ENCODE measurements at regions not wholly inside any gene's neighbourhood (a gene's known extent, or its start where the extent isn't known, plus 50 kb on each side); places are given as distances from the start of the nearest gene placed in this dataset.

- H3K9me3 Mint-ChIP-seq: no peaks in the 10 kb centered on the region
- H3K36me3 Mint-ChIP-seq (ENCODE audit: low read depth): no peaks in the 10 kb centered on the region
- H3K4me1 Mint-ChIP-seq: no peaks in the 10 kb centered on the region
- no peak for TF ChIP-seq CTCF (IDR thresholded peaks at IDR 0.05; ENCODE audit: unreplicated experiment in 3 of 3)
- no peaks in the 10 kb centered on the region for H3K27me3 Mint-ChIP-seq (ENCODE audit: low read depth)
- no peak overlapping the region for H3K27ac Mint-ChIP-seq
- H3K4me3 Mint-ChIP-seq: no peak overlapping the region
Observed at GRCh38 chr6:9711365-9711764, 703.5 kb downstream of the TFAP2A start.

- Mint-ChIP-seq H3K4me1 (no peaks in the 10 kb centered on the region), H3K9me3 (no peaks in the 10 kb centered on the region), H3K27ac (no peak overlapping the region), H3K4me3 (no peak overlapping the region), H3K27me3 (ENCODE audit: low read depth) (no peaks in the 10 kb centered on the region), H3K36me3 (ENCODE audit: low read depth) (no peaks in the 10 kb centered on the region)
- no peak for TF ChIP-seq CTCF (IDR thresholded peaks at IDR 0.05; ENCODE audit: unreplicated experiment in 3 of 3)
Observed at GRCh38 chr6:9710574-9710973, 704.3 kb downstream of the TFAP2A start.

GRCh38 chr6:9708600-9708999, 706.3 kb downstream of the TFAP2A start:
- no peak overlapping the region for H3K27ac Mint-ChIP-seq
- H3K36me3 Mint-ChIP-seq (ENCODE audit: low read depth): no peaks in the 10 kb centered on the region
- TF ChIP-seq CTCF (IDR thresholded peaks at IDR 0.05; ENCODE audit: unreplicated experiment in 3 of 3): no peak
- no peaks in the 10 kb centered on the region for H3K27me3 Mint-ChIP-seq (ENCODE audit: low read depth)
- H3K4me1 Mint-ChIP-seq: no peaks in the 10 kb centered on the region
- no peak overlapping the region for H3K4me3 Mint-ChIP-seq
- no peaks in the 10 kb centered on the region for H3K9me3 Mint-ChIP-seq

- H3K4me1 Mint-ChIP-seq: no peaks in the 10 kb centered on the region
- no peak for TF ChIP-seq CTCF (IDR thresholded peaks at IDR 0.05; ENCODE audit: unreplicated experiment in 3 of 3)
- no peak overlapping the region for H3K4me3 Mint-ChIP-seq
- H3K36me3 Mint-ChIP-seq (ENCODE audit: low read depth): no peaks in the 10 kb centered on the region
- peak overlapping the region in 1 of 3 experiments; percentile 39 for H3K27ac Mint-ChIP-seq
- H3K9me3 Mint-ChIP-seq: no peaks in the 10 kb centered on the region
- H3K27me3 Mint-ChIP-seq (ENCODE audit: low read depth): no peaks in the 10 kb centered on the region
Observed at GRCh38 chr6:9704989-9705388, 709.9 kb downstream of the TFAP2A start.

- Mint-ChIP-seq H3K36me3 (ENCODE audit: low read depth) (no peaks in the 10 kb centered on the region), H3K27ac (no peak overlapping the region), H3K9me3 (no peaks in the 10 kb centered on the region), H3K4me3 (no peak overlapping the region), H3K27me3 (ENCODE audit: low read depth) (no peaks in the 10 kb centered on the region), H3K4me1 (no peaks in the 10 kb centered on the region)
- no peak for TF ChIP-seq CTCF (IDR thresholded peaks at IDR 0.05; ENCODE audit: unreplicated experiment in 3 of 3)
Observed at GRCh38 chr6:9702914-9703313, 712.0 kb downstream of the TFAP2A start.

- no peak overlapping the region for H3K27ac Mint-ChIP-seq
- H3K4me3 Mint-ChIP-seq: no peak overlapping the region
- H3K9me3 Mint-ChIP-seq: peaks cover 11% of the 10 kb centered on the region
- H3K36me3 Mint-ChIP-seq (ENCODE audit: low read depth): no peaks in the 10 kb centered on the region
- H3K4me1 Mint-ChIP-seq: no peaks in the 10 kb centered on the region
- TF ChIP-seq CTCF (IDR thresholded peaks at IDR 0.05; ENCODE audit: unreplicated experiment in 3 of 3): no peak
- no peaks in the 10 kb centered on the region for H3K27me3 Mint-ChIP-seq (ENCODE audit: low read depth)
Observed at GRCh38 chr6:9699888-9700287, 715.0 kb downstream of the TFAP2A start.

Measured in nephron (organoid).